ENCODE measurements at regions not wholly inside any gene's neighbourhood (a gene's known extent, or its start where the extent isn't known, plus 50 kb on each side); places are given as distances from the start of the nearest gene placed in this dataset.

- TF ChIP-seq POLR2A (IDR thresholded peaks at IDR 0.05), result no peak
- TF ChIP-seq CTCF (IDR thresholded peaks at IDR 0.05), result no peak
Measured at GRCh38 chr3:22199095-22199494, 448.1 kb upstream of the ZNF385D start.
